GM21423 (cell line): ENCODE measurements at regions not wholly inside any gene's neighbourhood (a gene's known extent, or its start where the extent isn't known, plus 50 kb on each side); places are given as distances from the start of the nearest gene placed in this dataset.
"Not testable (repeated sequence)": the region's sequence is repeated elsewhere in the genome, so short reads cannot be mapped to it uniquely, and the experiment has no call there.

Experiments
- ATAC-seq: cut with Tn5 transposase; IDR thresholded peaks from one replicate; pipeline ENCODE4 v1.9.1; 2021; ENCODE audit warnings: mild to moderate bottlenecking, moderate library complexity; ENCODE audit not compliant: unreplicated experiment

DNA sequence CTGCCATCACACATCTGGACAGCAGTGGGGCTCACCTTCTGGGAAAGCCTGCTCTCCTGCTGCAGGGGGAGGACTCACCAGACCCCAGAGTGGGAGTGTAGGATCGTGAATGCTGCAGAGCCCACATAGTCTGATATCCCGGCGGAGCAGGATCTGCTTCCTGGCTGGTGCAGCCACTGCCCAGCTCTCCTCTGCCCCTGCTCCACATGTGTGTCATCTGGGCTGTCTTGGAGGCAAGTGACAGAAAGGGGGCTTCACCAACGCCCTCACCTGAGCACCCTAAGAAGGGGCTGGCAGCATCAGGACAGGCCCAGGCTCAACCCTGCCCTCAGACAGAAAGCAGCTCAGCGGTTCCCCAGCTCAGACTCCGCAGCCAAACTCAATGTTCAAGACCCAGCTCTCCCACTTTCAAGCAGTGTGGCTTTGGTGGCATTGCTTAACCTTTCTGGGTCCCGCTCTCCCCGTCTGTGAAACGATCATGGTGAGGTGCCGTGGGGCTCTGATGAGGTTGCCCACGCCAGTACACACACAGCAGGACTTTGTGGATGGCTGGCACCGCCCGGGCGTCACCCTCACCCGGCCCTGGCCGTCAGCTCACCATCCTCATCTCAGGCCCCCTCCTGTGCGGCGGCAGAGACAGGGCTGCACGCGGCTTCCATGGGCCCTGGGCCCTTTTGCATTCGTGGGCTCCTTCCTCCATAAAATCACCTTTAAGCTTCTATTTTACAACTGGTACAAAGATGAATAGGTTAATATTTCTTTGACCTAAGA, 91.0 kb upstream of the SFSWAP start:
- ATAC-seq: no peak

DNA sequence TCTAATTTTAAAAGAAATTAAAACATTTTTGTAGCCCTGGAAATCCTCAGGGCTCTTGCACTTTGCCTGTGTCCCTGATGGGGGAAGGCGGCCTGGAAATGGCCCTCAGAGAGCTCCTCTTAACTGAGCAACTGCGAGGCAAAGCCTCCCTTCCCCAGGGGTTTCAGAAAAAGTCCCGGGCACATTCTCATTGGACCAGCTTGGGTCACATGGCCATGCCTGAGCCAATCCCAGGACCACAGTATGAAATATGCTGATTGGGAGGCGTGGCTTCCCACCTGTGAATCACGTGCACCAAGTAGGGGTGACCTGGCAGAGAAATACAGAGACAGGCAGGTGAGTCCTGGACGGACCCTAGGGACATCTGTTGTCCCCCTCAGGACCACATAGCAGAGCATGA, 90.4 kb upstream of the SFSWAP start:
- no peak for ATAC-seq

GRCh38 chr12:131620946-131621681, 89.8 kb upstream of the SFSWAP start:
- no peak for ATAC-seq

- no peak for ATAC-seq
Observed at GRCh38 chr12:131621701-131622421, 89.0 kb upstream of the SFSWAP start.

GRCh38 chr12:131622422-131622955, 88.4 kb upstream of the SFSWAP start:
- ATAC-seq: no peak

DNA sequence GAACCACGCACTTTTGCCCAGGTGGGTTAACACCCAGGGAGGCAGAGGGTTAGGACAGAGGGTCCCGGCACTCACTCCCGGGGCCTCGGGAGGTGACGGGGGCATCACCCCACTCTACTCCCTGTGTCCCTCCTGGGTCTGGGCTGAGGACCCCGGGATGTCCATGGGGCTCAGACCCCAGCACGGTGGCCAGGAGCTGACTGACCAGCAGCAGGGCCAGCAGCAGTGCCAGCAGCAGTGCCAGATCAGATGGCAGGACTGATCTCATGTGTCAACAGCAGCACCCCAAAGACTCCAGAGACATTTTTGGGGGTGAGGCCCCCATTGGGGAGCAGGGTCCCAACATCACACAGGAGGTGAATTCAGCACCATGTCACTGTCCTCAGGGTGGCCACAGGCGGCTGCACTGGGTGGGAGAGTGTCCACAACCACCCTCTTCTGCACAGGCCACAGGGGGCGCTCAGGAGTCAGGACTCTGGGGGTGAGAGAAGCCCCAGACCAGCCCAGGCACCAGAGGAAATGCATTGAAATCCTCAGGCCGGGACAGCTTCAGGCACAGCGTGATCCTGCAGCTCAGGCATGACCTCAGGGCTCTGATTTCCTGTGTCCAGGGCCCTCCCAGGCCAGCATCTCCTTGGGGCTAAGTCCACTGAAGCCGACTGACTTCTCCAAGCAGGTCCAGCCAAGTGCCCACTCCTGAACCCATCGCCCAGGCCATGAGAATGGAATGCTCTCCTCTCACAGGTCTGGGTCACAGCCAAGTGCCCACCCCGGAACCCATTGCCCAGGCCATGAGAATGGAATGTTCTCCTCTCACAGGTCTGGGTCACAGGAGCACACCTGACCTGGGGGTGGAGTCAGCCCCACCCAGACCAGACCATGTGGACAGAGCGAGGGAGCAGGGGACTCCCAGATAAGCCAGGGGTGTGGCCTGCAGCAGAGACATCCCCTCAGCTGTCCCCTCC, 87.2 kb upstream of the SFSWAP start:
- ATAC-seq: not testable (repeated sequence)

DNA sequence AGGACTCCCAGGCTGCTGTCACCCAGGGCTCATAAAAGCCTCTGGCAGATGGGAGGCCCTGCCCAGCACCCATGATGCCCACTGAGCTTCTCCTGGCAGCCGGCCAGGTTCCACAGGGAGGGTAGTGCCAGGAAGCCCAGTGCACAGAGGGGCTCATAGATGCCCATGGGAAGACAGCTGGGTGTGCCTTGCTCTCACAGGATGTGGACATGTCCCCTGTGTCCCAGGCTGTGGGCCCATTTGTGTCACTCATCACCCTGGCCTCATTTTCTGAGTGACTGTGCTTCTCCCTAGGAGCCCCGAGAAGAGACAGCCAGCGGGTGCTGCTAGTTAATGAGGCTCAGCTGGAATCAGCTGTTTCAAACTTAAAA, 86.5 kb upstream of the SFSWAP start:
- ATAC-seq: not testable (repeated sequence)

GRCh38 chr12:131624756-131625501, 86.0 kb upstream of the SFSWAP start:
- ATAC-seq: not testable (repeated sequence)

DNA sequence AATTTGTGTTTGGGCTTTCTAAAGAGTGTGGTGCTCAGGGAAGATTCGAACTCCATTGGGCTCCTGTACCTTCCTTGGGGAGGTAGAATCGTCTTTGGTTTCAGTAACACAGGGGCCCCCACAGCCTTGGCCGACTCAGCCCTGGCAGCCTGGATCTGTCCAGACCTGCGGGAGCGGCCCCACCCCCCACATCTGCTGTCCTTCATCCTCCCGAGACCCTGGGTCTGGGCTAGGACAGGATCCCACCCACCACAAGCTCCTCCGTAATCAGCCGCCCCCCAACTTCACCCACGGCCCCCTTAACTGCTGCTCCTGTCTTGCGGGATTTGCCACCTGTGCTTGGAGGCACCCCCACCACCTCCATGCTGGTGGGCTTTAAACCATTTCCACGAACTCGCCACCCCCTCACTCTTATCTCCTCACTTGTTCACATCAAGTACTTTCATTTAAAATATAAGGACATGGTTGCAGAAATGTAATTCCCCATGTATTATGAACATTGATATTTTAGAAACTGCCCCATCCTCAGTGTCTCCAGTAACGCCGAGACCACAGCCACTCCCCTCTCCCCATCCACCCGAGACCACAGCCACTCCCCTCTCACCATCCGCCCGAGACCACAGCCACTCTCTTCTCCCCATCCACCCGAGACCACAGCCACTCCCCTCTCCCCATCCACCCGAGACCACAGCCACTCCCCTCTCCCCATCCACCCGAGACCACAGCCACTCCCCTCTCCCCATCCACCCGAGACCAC, 84.7 kb upstream of the SFSWAP start:
- ATAC-seq: not testable (repeated sequence)

GRCh38 chr12:131627151-131628022, 83.5 kb upstream of the SFSWAP start:
- ATAC-seq: not testable (repeated sequence)

GRCh38 chr12:131628023-131628740, 82.7 kb upstream of the SFSWAP start:
- ATAC-seq: no peak

DNA sequence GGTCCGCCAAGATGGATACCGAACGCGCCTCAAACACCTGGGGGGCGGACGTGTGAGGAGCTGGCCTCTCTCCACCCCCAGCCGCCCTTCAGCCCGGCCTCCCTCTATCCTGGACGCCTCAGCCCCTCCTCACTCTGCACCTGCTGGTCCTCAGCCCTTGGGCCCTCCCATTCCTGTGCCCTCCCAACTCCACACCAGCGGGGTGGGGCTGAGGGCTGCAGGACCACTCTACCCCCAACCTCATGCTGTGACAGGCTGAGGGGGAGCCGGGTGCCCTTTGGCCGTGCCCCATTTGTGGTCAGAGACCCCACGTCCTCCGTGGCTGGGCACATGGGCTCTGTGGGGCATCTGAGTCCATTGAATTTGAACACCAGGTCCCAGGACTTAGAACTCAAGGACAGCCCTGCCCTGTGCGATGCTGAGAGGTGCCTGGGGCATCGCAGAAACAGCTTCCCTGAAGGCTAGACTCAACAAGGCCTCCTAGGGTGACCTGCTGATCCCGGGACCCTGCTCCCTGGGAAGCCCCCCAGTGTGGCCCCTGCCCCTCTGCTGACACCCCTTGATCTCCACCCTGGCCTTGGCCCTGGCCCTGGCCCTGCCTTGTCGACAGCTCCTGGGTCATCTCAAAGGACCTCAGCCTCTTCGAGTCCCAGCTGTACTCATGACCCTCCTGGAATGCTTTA, 82.0 kb upstream of the SFSWAP start:
- no peak for ATAC-seq

GRCh38 chr12:131631230-131631629, 79.7 kb upstream of the SFSWAP start:
- ATAC-seq: no peak

DNA sequence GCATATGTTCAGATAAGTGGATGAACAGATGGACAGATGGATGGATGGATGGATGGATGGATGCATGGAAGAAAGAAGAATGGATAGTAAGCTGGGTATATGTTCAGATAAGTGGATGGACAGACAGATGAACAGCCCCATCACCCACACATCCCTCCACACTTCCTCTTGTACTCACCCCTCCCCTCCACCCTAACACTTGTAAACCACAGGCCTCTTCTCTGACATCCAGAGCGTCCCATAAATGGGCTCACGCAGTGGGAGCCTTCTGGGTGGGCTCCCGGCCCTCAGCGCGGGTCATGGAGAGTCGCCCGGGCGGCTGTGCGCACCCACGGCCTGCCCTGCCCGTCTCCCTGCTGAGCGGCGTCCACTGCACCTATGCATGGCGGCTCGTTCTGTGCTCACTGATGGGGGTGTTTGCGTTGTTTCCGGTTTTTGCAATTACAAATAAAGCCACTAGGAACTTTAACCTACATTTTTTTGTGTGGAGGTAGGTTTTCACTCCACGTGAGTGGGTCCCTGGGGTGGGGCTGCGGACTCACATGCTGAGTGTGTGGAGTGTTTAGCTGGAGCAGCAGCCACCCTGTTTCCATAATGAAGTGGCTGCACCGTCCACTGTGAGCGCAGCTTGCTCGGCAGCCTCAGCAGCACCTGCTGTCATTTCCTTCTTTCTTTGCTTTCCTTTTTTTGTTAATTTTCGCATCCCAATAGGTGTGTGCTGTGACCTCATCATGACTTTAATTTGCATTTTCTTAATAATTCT, 78.8 kb upstream of the SFSWAP start:
- ATAC-seq: not testable (repeated sequence)

DNA sequence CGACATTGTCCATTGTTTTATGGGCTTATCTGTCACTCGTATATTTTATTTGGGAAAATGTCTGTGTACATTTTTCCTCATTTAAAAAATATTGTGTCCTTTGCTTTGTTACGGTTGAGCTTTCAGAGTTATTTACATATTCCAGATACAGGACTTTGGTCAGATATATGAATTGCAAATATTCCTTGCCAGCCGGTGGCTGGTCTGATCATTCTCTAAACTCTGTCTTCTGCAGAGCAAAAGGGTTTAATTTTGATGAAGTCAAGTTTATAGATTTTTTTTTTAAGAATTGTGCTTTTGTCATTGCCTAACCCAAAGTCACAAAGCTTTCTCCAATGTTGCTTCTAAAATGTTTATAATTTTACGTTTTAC, 78.3 kb upstream of the SFSWAP start:
- ATAC-seq: not testable (repeated sequence)

- not testable (repeated sequence) for ATAC-seq
Observed at GRCh38 chr12:131633610-131634009, 77.3 kb upstream of the SFSWAP start.
